ENCODE measurements at regions not wholly inside any gene's neighbourhood (a gene's known extent, or its start where the extent isn't known, plus 50 kb on each side); places are given as distances from the start of the nearest gene placed in this dataset.

GRCh38 chr11:10932976-10933375 lies 75.1 kb upstream of the ZBED5 start:
- no peak for DNase-seq (ENCODE audit: extremely low read depth, low read depth)

GRCh38 chr11:10931761-10932670 lies 74.2 kb upstream of the ZBED5 start:
- DNase-seq (ENCODE audit: extremely low read depth, low read depth) = no peak

- DNase-seq (ENCODE audit: extremely low read depth, low read depth) = peak; percentile 34
Measured at GRCh38 chr11:10930972-10931760, 73.3 kb upstream of the ZBED5 start.

DNA sequence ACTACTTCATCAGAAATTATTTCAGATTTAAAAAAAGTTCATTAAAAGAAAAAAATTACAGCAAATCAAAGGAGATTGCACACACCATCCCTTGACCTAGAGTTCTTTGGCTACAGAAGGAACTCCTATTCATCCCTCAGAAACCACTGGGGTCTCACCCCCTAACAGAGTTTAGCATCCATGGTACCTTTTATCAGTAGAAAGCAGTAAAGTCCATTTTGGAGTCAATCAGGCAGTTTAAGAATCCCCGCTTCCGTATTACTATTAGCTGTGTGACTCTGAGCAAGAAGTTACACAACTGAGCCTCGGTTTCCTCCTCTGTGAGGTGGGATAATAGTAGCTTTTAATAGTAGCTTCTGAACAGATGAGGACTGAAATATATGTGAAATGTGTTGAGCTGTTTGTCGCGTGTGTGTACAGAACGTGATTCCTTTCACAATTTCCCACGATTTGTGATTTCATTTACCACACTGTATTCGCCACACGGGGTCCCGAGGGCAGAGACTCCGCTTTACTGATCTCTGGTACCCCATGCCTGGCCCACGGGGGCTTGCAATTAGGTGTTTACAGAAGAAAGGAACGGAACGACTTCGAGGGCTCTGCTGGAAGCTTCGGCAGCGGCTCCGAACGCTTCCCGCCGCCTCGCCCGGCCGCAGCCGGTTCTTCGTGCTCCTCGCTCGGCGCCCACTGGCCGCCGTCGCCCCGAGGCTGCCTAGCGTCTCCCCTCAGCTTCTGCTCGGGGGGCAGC lies 72.5 kb upstream of the ZBED5 start:
- no peak for DNase-seq (ENCODE audit: extremely low read depth, low read depth)

DNA sequence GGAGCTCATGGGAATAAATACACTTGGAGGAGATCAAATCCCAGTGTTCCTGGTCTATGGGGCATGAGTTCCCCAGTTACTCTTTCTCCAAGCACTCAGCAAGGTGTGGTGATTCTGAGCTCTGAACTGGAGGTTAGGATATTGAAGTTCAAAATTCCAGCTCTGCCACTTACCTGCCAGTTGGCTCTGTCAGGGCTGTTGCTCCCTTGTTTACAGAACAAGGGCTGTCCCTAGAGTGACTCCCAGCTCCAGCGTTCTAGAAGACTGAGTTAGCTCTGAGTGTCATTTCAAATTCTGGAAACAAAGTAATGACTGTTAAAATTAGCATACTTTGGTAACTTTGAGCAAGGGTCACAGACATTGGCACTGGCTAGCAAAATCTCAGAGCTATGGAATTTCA lies 69.7 kb upstream of the ZBED5 start:
- DNase-seq (ENCODE audit: extremely low read depth, low read depth) = no peak

DNA sequence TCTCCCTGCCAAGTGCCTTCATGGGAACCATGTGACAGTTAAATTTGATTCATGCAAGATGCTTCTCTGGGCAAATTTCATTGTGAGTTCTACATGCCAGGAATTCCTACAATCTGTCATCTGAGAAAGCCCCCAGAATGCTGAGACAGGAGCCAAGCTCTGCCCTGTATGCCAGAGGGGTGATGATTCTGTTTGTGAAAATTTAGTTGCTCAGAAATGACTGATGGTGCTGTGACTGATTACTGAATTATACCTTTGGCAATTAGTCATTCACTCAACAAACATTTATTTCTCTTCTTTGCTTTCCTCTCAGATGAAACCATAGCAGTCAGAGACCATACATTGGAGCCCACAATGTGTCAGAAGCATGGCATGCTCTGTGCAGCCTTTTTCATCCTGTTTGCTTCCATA lies 69.0 kb upstream of the ZBED5 start:
- DNase-seq (ENCODE audit: extremely low read depth, low read depth) = no peak

DNA sequence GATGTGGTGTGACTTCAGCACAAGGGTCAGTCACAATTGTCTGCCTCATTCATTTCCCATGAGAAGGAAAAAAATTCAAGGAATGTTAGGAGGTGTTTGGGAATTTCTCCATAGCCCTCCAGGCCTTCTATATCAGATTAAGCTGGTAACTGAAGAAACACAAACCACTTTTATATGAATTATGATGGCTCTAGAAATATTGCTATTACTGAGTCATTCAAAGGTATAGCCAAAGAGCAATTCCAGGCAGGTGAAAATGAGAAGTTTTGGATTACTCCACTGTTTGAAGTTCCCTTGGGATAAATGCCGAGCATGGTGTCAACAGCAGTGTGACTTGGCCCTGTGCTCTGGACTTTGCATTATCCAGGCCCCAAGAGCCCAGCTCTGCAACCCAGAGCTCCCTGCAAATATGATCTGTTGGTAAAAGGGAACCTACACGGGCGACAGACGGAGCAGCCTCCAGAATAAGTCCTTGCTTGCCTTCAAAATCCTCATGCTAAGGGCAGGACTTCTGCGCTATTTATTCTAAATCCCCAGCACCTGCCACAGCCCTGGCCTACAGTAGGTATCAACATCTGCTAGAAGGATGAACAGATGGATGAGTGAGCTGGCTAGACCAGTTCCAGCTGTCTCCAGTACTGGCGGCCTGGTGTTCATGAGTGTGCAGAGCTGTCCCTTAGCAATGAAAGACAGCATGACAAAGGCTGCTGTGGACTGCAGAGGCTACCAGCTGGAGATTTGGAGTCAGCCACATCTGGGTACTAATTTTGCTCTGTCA lies 67.5 kb upstream of the ZBED5 start:
- DNase-seq (ENCODE audit: extremely low read depth, low read depth) = no peak

DNA sequence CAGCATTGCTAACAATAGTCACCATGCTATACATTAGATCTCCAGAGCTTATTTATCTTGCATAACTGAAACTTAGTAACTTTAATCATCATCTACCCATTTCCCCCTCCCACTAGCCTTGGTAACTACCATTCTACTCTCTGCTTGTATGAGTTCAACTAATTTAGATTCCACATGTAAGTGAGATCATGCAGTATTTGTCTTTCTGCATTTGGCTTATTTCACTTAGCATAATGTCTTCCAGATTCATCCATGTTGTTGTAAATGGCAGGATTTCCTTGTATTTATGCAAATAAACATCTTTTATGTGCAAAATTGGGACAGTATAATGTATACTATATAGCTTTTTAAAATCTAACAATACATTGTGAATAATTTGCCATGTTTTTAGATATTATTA lies 66.0 kb upstream of the ZBED5 start:
- DNase-seq (ENCODE audit: extremely low read depth, low read depth) = no peak

- no peak for DNase-seq (ENCODE audit: extremely low read depth, low read depth)
Measured at GRCh38 chr11:10922892-10923291, 65.0 kb upstream of the ZBED5 start.

GRCh38 chr11:10920875-10921274 lies 63.0 kb upstream of the ZBED5 start:
- DNase-seq (ENCODE audit: extremely low read depth, low read depth) = no peak

GRCh38 chr11:10920205-10920604 lies 62.4 kb upstream of the ZBED5 start:
- no peak for DNase-seq (ENCODE audit: extremely low read depth, low read depth)

GRCh38 chr11:10918698-10919097 lies 60.8 kb upstream of the ZBED5 start:
- DNase-seq (ENCODE audit: extremely low read depth, low read depth) = no peak

- no peak for DNase-seq (ENCODE audit: extremely low read depth, low read depth)
Measured at GRCh38 chr11:10918275-10918674, 60.4 kb upstream of the ZBED5 start.

GRCh38 chr11:10917802-10918201 lies 59.9 kb upstream of the ZBED5 start:
- no peak for DNase-seq (ENCODE audit: extremely low read depth, low read depth)

DNA sequence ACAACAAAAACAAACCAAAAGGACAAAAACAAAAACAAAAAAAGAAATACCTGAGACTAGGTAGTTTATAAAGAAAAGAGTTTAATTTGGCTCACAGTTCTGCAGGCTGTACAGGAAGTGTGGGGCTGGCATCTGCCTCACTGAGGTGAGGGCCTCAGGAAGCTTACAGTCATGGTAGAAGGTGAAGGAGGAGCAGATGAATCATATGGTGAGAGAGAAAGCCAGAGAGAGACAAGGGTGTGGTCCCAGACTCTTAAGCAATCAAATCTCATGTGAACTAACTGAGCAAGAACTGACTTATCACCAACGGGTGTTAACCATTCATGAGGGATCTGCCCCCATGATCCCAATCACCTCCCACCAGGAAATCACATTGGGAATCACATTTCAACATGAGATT lies 58.8 kb upstream of the ZBED5 start:
- DNase-seq (ENCODE audit: extremely low read depth, low read depth) = no peak

GRCh38 chr11:10914050-10914449 lies 56.2 kb upstream of the ZBED5 start:
- no peak for DNase-seq (ENCODE audit: extremely low read depth, low read depth)

DNA sequence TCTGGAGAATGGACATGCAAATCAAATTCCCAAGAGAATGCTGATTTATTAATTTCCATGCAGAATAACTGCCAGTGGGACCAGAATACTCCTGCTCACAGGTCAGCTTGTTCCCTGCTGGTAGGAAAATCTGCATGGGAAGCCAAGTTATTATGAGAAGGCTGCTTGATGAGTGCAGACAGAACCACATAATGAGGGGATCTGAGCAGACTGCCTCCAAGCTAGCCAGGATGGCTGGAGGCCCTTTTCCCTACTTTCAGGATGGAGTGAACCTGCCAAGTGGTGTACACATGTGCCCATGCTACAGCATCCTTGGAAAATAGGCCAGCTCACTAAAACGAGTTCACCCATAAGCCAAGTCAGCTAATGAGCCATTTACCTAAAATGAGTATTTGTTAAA lies 55.2 kb upstream of the ZBED5 start:
- DNase-seq (ENCODE audit: extremely low read depth, low read depth) = no peak

DNA sequence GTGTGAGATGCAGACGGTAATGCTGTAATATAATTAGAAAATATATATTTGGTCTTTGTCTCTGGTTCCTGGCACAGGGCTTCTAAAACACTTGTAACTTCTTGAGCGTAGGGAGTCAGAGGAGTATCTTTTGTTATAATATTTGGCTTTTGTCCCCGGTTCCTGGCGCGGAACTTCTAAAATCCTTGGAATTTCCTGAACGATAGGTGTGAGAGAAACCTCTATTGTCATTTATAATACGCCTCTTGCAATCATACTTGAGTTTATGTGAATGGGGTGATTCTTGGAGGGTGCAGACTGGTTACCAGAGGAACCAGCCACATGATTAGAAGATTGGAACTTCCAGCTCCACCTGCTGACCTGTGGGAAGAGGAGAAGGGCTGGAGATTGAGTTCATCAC lies 54.1 kb upstream of the ZBED5 start:
- DNase-seq (ENCODE audit: extremely low read depth, low read depth) = no peak

GRCh38 chr11:10909141-10909883 lies 51.5 kb upstream of the ZBED5 start:
- DNase-seq (ENCODE audit: extremely low read depth, low read depth) = no peak
